ENCODE measurements at regions not wholly inside any gene's neighbourhood (a gene's known extent, or its start where the extent isn't known, plus 50 kb on each side); places are given as distances from the start of the nearest gene placed in this dataset.

GRCh38 chr2:216300906-216301305 lies 71.4 kb downstream of the MARCHF4 start:
- CTCF ChIA-PET = interaction anchor here (0.6 kb wide), 1 partner anchor 38 kb away, joined by 3 read pairs; no protein-coding TSS in a partner anchor
- no peak for DNase-seq
- Mint-ChIP-seq H3K4me3 (ENCODE audit: low read depth, unreplicated experiment) (no peak overlapping the region), H3K4me1 (ENCODE audit: low read depth, unreplicated experiment) (no peaks in the 10 kb centered on the region), H3K27ac (ENCODE audit: unreplicated experiment) (no peak overlapping the region), H3K27me3 (ENCODE audit: unreplicated experiment) (peaks cover 55% of the 10 kb centered on the region), H3K36me3 (ENCODE audit: insufficient read depth, unreplicated experiment) (no peaks in the 10 kb centered on the region), H3K9me3 (ENCODE audit: low read depth, unreplicated experiment) (no peaks in the 10 kb centered on the region)
- BruUV-seq (replicated peaks) = no TSS peak
- TF ChIP-seq, protein P1, sequence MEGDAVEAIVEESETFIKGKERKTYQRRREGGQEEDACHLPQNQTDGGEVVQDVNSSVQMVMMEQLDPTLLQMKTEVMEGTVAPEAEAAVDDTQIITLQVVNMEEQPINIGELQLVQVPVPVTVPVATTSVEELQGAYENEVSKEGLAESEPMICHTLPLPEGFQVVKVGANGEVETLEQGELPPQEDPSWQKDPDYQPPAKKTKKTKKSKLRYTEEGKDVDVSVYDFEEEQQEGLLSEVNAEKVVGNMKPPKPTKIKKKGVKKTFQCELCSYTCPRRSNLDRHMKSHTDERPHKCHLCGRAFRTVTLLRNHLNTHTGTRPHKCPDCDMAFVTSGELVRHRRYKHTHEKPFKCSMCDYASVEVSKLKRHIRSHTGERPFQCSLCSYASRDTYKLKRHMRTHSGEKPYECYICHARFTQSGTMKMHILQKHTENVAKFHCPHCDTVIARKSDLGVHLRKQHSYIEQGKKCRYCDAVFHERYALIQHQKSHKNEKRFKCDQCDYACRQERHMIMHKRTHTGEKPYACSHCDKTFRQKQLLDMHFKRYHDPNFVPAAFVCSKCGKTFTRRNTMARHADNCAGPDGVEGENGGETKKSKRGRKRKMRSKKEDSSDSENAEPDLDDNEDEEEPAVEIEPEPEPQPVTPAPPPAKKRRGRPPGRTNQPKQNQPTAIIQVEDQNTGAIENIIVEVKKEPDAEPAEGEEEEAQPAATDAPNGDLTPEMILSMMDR (IDR thresholded peaks at IDR 0.05; ENCODE audit: unreplicated experiment) = no peak
- intact Hi-C loops (cut with micrococcal nuclease; ENCODE audit: unreplicated experiment) = no loop called here

DNA sequence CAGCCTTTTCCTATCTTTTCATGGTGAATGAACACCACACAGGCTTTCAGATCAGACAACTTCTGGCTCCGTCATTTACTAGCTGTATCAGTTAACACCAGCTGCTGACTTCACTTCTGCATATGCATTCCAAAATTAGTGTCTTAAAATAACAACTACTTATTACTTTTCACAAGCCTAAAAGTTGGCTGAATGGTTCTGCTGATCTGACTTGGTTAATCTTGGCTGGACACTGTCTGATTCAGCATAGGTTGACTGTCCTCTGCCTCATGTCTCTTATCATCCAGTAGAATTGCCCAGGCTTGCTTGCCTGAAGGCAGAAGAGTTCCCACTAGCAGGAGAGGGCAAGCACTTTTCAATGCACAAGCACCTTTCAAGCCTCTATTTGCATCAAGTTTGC lies 72.7 kb downstream of the MARCHF4 start:
- CTCF ChIA-PET = interaction anchor here (0.5 kb wide), 1 partner anchor 654 kb away, joined by 6 read pairs; no protein-coding TSS in a partner anchor
- Mint-ChIP-seq H3K4me1 (ENCODE audit: low read depth, unreplicated experiment) (no peaks in the 10 kb centered on the region), H3K4me3 (ENCODE audit: low read depth, unreplicated experiment) (no peak overlapping the region), H3K9me3 (ENCODE audit: low read depth, unreplicated experiment) (no peaks in the 10 kb centered on the region), H3K27me3 (ENCODE audit: unreplicated experiment) (peaks cover 57% of the 10 kb centered on the region), H3K36me3 (ENCODE audit: insufficient read depth, unreplicated experiment) (no peaks in the 10 kb centered on the region), H3K27ac (ENCODE audit: unreplicated experiment) (no peak overlapping the region)
- no peak for DNase-seq
- intact Hi-C loops (cut with micrococcal nuclease; ENCODE audit: unreplicated experiment) = no loop called here
- TF ChIP-seq, protein P1 (IDR thresholded peaks at IDR 0.05; ENCODE audit: unreplicated experiment) = no peak
- BruUV-seq (replicated peaks) = no TSS peak

DNA sequence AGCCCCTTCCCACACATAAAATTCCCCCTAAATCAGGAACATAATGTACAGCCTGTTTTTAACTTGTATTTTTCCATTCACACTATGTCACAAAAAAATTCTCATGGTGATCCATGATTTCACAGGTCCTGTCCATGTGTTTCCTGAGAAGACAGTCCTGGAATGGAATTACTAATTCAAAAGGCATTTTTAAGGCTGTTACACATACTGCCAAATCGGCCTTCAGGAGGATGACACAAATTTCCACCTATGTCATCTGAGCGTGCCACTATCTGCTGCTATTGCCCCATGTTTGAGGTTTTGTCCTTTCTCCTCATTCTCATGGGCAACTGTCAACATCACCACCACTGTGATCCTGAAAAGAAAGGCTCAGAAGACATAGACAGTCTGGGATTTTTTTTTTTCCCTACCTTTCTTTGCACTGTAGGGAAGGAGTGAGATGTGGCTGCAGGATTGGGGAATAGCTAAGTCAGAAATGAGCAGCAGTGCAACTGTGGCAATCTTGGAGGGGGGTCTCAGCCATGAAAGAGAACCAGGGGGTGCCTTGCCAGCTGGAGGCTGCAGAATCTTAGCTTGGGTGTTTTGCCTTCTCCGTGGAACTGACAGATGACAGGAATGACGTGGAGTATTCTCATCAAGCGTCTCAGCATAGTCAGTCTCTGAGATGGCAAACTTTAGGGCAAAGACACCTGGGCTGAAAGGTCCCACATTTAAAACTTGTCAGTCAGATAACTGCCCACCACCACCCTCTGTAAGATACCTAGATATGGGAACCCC lies 73.4 kb downstream of the MARCHF4 start:
- H3K4me1 Mint-ChIP-seq (ENCODE audit: low read depth, unreplicated experiment) = no peaks in the 10 kb centered on the region
- H3K36me3 Mint-ChIP-seq (ENCODE audit: insufficient read depth, unreplicated experiment) = no peaks in the 10 kb centered on the region
- no TSS peak for BruUV-seq (replicated peaks)
- no peaks in the 10 kb centered on the region for H3K9me3 Mint-ChIP-seq (ENCODE audit: low read depth, unreplicated experiment)
- TF ChIP-seq, protein P1 (IDR thresholded peaks at IDR 0.05; ENCODE audit: unreplicated experiment) = no peak
- DNase-seq = no peak
- intact Hi-C loops (cut with micrococcal nuclease; ENCODE audit: unreplicated experiment) = no loop called here
- H3K27me3 Mint-ChIP-seq (ENCODE audit: unreplicated experiment) = peaks cover 57% of the 10 kb centered on the region
- no peak overlapping the region for H3K4me3 Mint-ChIP-seq (ENCODE audit: low read depth, unreplicated experiment)
- no peak overlapping the region for H3K27ac Mint-ChIP-seq (ENCODE audit: unreplicated experiment)
- CTCF ChIA-PET = interaction anchor here (0.5 kb wide), 1 partner anchor 655 kb away, joined by 6 read pairs; no protein-coding TSS in a partner anchor

- peaks cover 57% of the 10 kb centered on the region for H3K27me3 Mint-ChIP-seq (ENCODE audit: unreplicated experiment)
- H3K4me1 Mint-ChIP-seq (ENCODE audit: low read depth, unreplicated experiment) = no peaks in the 10 kb centered on the region
- TF ChIP-seq, protein P1 (IDR thresholded peaks at IDR 0.05; ENCODE audit: unreplicated experiment) = no peak
- BruUV-seq (replicated peaks) = no TSS peak
- no peak for DNase-seq
- no peak overlapping the region for H3K27ac Mint-ChIP-seq (ENCODE audit: unreplicated experiment)
- intact Hi-C loops (cut with micrococcal nuclease; ENCODE audit: unreplicated experiment) = no loop called here
- no peaks in the 10 kb centered on the region for H3K36me3 Mint-ChIP-seq (ENCODE audit: insufficient read depth, unreplicated experiment)
- no peaks in the 10 kb centered on the region for H3K9me3 Mint-ChIP-seq (ENCODE audit: low read depth, unreplicated experiment)
- no peak overlapping the region for H3K4me3 Mint-ChIP-seq (ENCODE audit: low read depth, unreplicated experiment)
- CTCF ChIA-PET = no interaction called here
Observed at GRCh38 chr2:216296856-216297255, 75.4 kb downstream of the MARCHF4 start.
